ENCODE measurements at regions not wholly inside any gene's neighbourhood (a gene's known extent, or its start where the extent isn't known, plus 50 kb on each side); places are given as distances from the start of the nearest gene placed in this dataset.

DNA sequence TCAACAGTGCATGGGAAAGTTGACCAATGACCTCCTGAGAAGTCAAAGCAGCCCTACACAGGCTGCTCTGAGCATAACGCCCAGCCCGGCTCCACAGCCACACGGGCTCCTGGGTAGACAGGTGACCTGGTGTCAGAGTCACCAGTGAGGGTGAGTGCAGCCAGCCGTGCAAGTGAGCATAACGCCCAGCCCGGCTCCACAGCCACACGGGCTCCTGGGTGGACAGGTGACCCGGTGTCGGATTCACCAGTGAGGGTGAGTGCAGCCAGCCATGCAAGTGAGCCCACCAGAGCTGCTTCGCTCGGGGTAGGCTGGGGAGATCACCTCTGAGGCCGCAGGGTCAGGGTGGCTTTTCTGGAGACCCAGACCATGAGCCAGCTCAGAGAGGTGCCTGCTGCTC, 94.3 kb upstream of the TMEM18 start:
- TF ChIP-seq EZH2 (IDR thresholded peaks at IDR 0.05; ENCODE audit: borderline replicate concordance, insufficient read depth, low read depth, low read length, poor library complexity, severe bottlenecking) (no peak), CTCF (IDR thresholded peaks at IDR 0.05) (no peak)
- peaks cover 4% of the 10 kb centered on the region for H3K9me3 Mint-ChIP-seq (ENCODE audit: insufficient read depth)
- no peak overlapping the region for H3K4me3 ChIP-seq (ENCODE audit: control extremely low read depth in 1 of 5, extremely low read depth in 1 of 5, insufficient read depth in 1 of 5, low read depth in 2 of 5, low read length in 4 of 5)
- intact Hi-C loops (cut with micrococcal nuclease) = no loop called here
- ATAC-seq (ENCODE audit: low read depth) = no peak
- H3K4me3 Mint-ChIP-seq = no peak overlapping the region
- CTCF ChIA-PET = no interaction called here
- H3K27me3 Mint-ChIP-seq = peaks cover 15% of the 10 kb centered on the region
- no peak for DNase-seq
- H3K4me2 ChIP-seq (replicated peaks; ENCODE audit: low read depth, low read length, poor library complexity, severe bottlenecking) = no peak overlapping the region
- no peaks in the 10 kb centered on the region for H3K4me1 Mint-ChIP-seq
- H4K20me1 ChIP-seq (ENCODE audit: control insufficient read depth, insufficient read depth, low read length, poor library complexity, severe bottlenecking) = no peaks in the 10 kb centered on the region
- H3K79me2 ChIP-seq (ENCODE audit: control insufficient read depth, insufficient read depth, low read length) = no peaks in the 10 kb centered on the region
- no peaks in the 10 kb centered on the region for H3K4me1 ChIP-seq (ENCODE audit: control insufficient read depth in 2 of 2, insufficient read depth in 2 of 2, low read length in 2 of 2)
- no peaks in the 10 kb centered on the region for H3K36me3 ChIP-seq (replicated peaks in 1 of 2; ENCODE audit: control extremely low read depth in 1 of 2, control insufficient read depth in 1 of 2, extremely low read depth in 1 of 2, insufficient read depth in 2 of 2, low read length in 1 of 2)
- no peaks in the 10 kb centered on the region for H3K9me3 ChIP-seq (ENCODE audit: control extremely low read depth in 1 of 3, control insufficient read depth in 2 of 3, insufficient read depth in 1 of 3, low read length in 2 of 3)
- POLR2A ChIA-PET = no interaction called here
- no peak overlapping the region for H2AFZ ChIP-seq (ENCODE audit: insufficient read depth, low read depth, low read length, poor library complexity, severe bottlenecking)
- no peaks in the 10 kb centered on the region for H3K27me3 ChIP-seq (replicated peaks in 1 of 4; ENCODE audit: control extremely low read depth in 1 of 4, control insufficient read depth in 3 of 4, insufficient read depth in 4 of 4, low read length in 3 of 4)
- WGBS (ENCODE audit: insufficient coverage) = 83% methylated on average over 12 of the region's 12 CpGs
- H3K27ac ChIP-seq (ENCODE audit: low read length in 2 of 2) = no peak overlapping the region
- H3K27ac Mint-ChIP-seq = no peak overlapping the region
- no peak overlapping the region for H3K9ac ChIP-seq (ENCODE audit: low read length)

DNA sequence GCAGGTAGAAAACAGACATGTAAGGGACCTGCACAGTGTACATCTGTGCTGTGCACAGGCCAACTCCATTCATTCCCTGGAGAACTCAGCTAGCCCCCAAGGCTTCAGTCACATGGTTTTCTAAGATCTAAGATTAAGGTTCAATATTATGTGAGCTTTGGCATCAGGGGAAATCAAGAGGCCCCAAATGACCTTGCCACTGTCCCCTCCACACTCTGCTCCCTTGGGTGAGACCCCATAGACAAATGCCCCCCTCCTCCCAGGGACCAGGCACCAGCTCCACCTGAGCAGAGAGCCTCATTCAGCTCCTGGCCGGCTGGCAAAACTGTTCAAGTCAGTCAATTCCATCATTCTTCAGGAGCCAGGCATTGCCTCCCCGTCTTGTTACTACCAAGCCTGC, 93.6 kb upstream of the TMEM18 start:
- Histone ChIP-seq H3K27ac (ENCODE audit: low read length in 2 of 2) (no peak overlapping the region), H3K36me3 (replicated peaks in 1 of 2; ENCODE audit: control extremely low read depth in 1 of 2, control insufficient read depth in 1 of 2, extremely low read depth in 1 of 2, insufficient read depth in 2 of 2, low read length in 1 of 2) (no peaks in the 10 kb centered on the region), H3K27me3 (replicated peaks in 1 of 4; ENCODE audit: control extremely low read depth in 1 of 4, control insufficient read depth in 3 of 4, insufficient read depth in 4 of 4, low read length in 3 of 4) (no peaks in the 10 kb centered on the region), H3K4me1 (ENCODE audit: control insufficient read depth in 2 of 2, insufficient read depth in 2 of 2, low read length in 2 of 2) (no peaks in the 10 kb centered on the region), H3K9me3 (ENCODE audit: control extremely low read depth in 1 of 3, control insufficient read depth in 2 of 3, insufficient read depth in 1 of 3, low read length in 2 of 3) (no peaks in the 10 kb centered on the region), H3K4me3 (ENCODE audit: control extremely low read depth in 1 of 5, extremely low read depth in 1 of 5, insufficient read depth in 1 of 5, low read depth in 2 of 5, low read length in 4 of 5) (no peak overlapping the region), H4K20me1 (ENCODE audit: control insufficient read depth, insufficient read depth, low read length, poor library complexity, severe bottlenecking) (no peaks in the 10 kb centered on the region), H3K4me2 (replicated peaks; ENCODE audit: low read depth, low read length, poor library complexity, severe bottlenecking) (no peak overlapping the region), H3K79me2 (ENCODE audit: control insufficient read depth, insufficient read depth, low read length) (no peaks in the 10 kb centered on the region), H3K9ac (ENCODE audit: low read length) (no peak overlapping the region), H2AFZ (ENCODE audit: insufficient read depth, low read depth, low read length, poor library complexity, severe bottlenecking) (no peak overlapping the region)
- no peaks in the 10 kb centered on the region for H3K4me1 Mint-ChIP-seq
- ATAC-seq (ENCODE audit: low read depth) (no peak), DNase-seq (no peak)
- CTCF ChIA-PET = no interaction called here
- intact Hi-C loops (cut with micrococcal nuclease) = no loop called here
- TF ChIP-seq CTCF (IDR thresholded peaks at IDR 0.05) (no peak), EZH2 (IDR thresholded peaks at IDR 0.05; ENCODE audit: borderline replicate concordance, insufficient read depth, low read depth, low read length, poor library complexity, severe bottlenecking) (no peak)
- no peak overlapping the region for H3K4me3 Mint-ChIP-seq
- POLR2A ChIA-PET = no interaction called here
- no peak overlapping the region for H3K27ac Mint-ChIP-seq
- H3K27me3 Mint-ChIP-seq = peaks cover 16% of the 10 kb centered on the region
- peaks cover 4% of the 10 kb centered on the region for H3K9me3 Mint-ChIP-seq (ENCODE audit: insufficient read depth)
- 100% methylated on average over 2 of the region's 2 CpGs for WGBS (ENCODE audit: insufficient coverage)
